Tibial nerve (tissue), 3 donors: ENCODE measurements at regions not wholly inside any gene's neighbourhood (a gene's known extent, or its start where the extent isn't known, plus 50 kb on each side); places are given as distances from the start of the nearest gene placed in this dataset.

ENCODE experiments used
- CTCF ChIP-seq, 5 experiments: fragments of 200-600 bp in 3 of 5; fragments of 450-650 bp in 2 of 5; sonication (generic) in 3 of 5; IDR thresholded peaks; one replicate each; pipeline ENCODE4 v1.5.1; 2016 to 2019; ENCODE audit warnings: antibody characterized with exemption in 5 of 5, mild to moderate bottlenecking in 3 of 5, moderate library complexity in 2 of 5
- POLR2A ChIP-seq, 2 donors: fragments of 450-650 bp; IDR thresholded peaks; one replicate each; pipeline ENCODE4 v1.6.1; 2017; ENCODE audit warnings: antibody characterized with exemption in 2 of 2, mild to moderate bottlenecking in 2 of 2, moderate library complexity in 2 of 2

GRCh38 chr11:79940165-79940564 is 499.3 kb upstream of the TENM4 start:
- TF ChIP-seq CTCF (IDR thresholded peaks at IDR 0.05) (no peak), POLR2A (IDR thresholded peaks at IDR 0.05) (no peak)
